ENCODE measurements at regions not wholly inside any gene's neighbourhood (a gene's known extent, or its start where the extent isn't known, plus 50 kb on each side); places are given as distances from the start of the nearest gene placed in this dataset.

- Histone ChIP-seq H3K27ac (ENCODE audit: low read depth in 1 of 2, low read length in 2 of 2) (no peak overlapping the region), H4K20me1 (ENCODE audit: insufficient read depth, low read length) (no peaks in the 10 kb centered on the region), H3K4me3 (replicated peaks in 1 of 3; ENCODE audit: low read depth in 2 of 3, low read length in 3 of 3) (no peak overlapping the region), H3K36me3 (replicated peaks in 1 of 2; ENCODE audit: control insufficient read depth in 1 of 2, insufficient read depth in 2 of 2, low read length in 2 of 2) (no peaks in the 10 kb centered on the region), H3K4me2 (replicated peaks; ENCODE audit: extremely low read depth, low read length, poor library complexity, severe bottlenecking) (no peak overlapping the region), H3K9me3 (replicated peaks in 1 of 2; ENCODE audit: control insufficient read depth in 1 of 2, insufficient read depth in 1 of 2, low read length in 2 of 2) (no peaks in the 10 kb centered on the region), H3K4me1 (ENCODE audit: control insufficient read depth in 1 of 2, insufficient read depth in 2 of 2, low read length in 2 of 2) (no peaks in the 10 kb centered on the region), H3K27me3 (ENCODE audit: control insufficient read depth in 2 of 2, insufficient read depth in 2 of 2, low read length in 2 of 2) (no peaks in the 10 kb centered on the region), H2AFZ (ENCODE audit: insufficient read depth, low read depth, low read length, poor library complexity, severe bottlenecking) (no peak overlapping the region), H3K9ac (ENCODE audit: insufficient read depth, low read length, poor library complexity, severe bottlenecking) (no peak overlapping the region), H3K79me2 (ENCODE audit: insufficient read depth, low read length) (no peaks in the 10 kb centered on the region)
- no peaks in the 10 kb centered on the region for H3K4me1 Mint-ChIP-seq
- no peak overlapping the region for H3K4me3 Mint-ChIP-seq
- no peak overlapping the region for H3K27ac Mint-ChIP-seq
- no peaks in the 10 kb centered on the region for H3K36me3 Mint-ChIP-seq
- intact Hi-C loops (cut with micrococcal nuclease): no loop called here
- TF ChIP-seq CTCF (IDR thresholded peaks at IDR 0.05): no peak
- no peak for DNase-seq
- peaks cover 0 to 2% (median 0%) of the 10 kb centered on the region in 7 donors for H3K9me3 Mint-ChIP-seq
- peaks cover 4 to 13% (median 9%) of the 10 kb centered on the region in 3 donors for H3K27me3 Mint-ChIP-seq (ENCODE audit: low read depth in 3 of 3)
- WGBS (ENCODE audit: insufficient coverage): 97% methylated on average over 17 of the region's 27 CpGs
These were observed 122.6 kb upstream of the GSE1 start for GRCh38 chr16:85490407-85491057.

GRCh38 chr16:85491058-85491771, 121.9 kb upstream of the GSE1 start:
- peak; percentile 80 for TF ChIP-seq CTCF (IDR thresholded peaks at IDR 0.05)
- H3K36me3 ChIP-seq (replicated peaks in 1 of 2; ENCODE audit: control insufficient read depth in 1 of 2, insufficient read depth in 2 of 2, low read length in 2 of 2): no peaks in the 10 kb centered on the region
- Mint-ChIP-seq H3K4me3 (no peak overlapping the region), H3K36me3 (no peaks in the 10 kb centered on the region), H3K27ac (no peak overlapping the region), H3K4me1 (no peaks in the 10 kb centered on the region), H3K27me3 (ENCODE audit: low read depth in 3 of 3) (peaks cover 2 to 13% (median 11%) of the 10 kb centered on the region in 3 donors), H3K9me3 (peaks cover 0 to 2% (median 0%) of the 10 kb centered on the region in 7 donors)
- no peak overlapping the region for H3K4me3 ChIP-seq (replicated peaks in 1 of 3; ENCODE audit: low read depth in 2 of 3, low read length in 3 of 3)
- H3K9ac ChIP-seq (ENCODE audit: insufficient read depth, low read length, poor library complexity, severe bottlenecking): no peak overlapping the region
- H3K27ac ChIP-seq (ENCODE audit: low read depth in 1 of 2, low read length in 2 of 2): no peak overlapping the region
- H3K9me3 ChIP-seq (replicated peaks in 1 of 2; ENCODE audit: control insufficient read depth in 1 of 2, insufficient read depth in 1 of 2, low read length in 2 of 2): no peaks in the 10 kb centered on the region
- DNase-seq: peak; percentile 21 to 36 (median 26)
- no peaks in the 10 kb centered on the region for H4K20me1 ChIP-seq (ENCODE audit: insufficient read depth, low read length)
- no peak overlapping the region for H3K4me2 ChIP-seq (replicated peaks; ENCODE audit: extremely low read depth, low read length, poor library complexity, severe bottlenecking)
- intact Hi-C loops (cut with micrococcal nuclease): no loop called here
- no peaks in the 10 kb centered on the region for H3K27me3 ChIP-seq (ENCODE audit: control insufficient read depth in 2 of 2, insufficient read depth in 2 of 2, low read length in 2 of 2)
- 73% methylated on average over 16 of the region's 17 CpGs for WGBS (ENCODE audit: insufficient coverage)
- no peaks in the 10 kb centered on the region for H3K79me2 ChIP-seq (ENCODE audit: insufficient read depth, low read length)
- H2AFZ ChIP-seq (ENCODE audit: insufficient read depth, low read depth, low read length, poor library complexity, severe bottlenecking): no peak overlapping the region
- no peaks in the 10 kb centered on the region for H3K4me1 ChIP-seq (ENCODE audit: control insufficient read depth in 1 of 2, insufficient read depth in 2 of 2, low read length in 2 of 2)

Data from CD14-positive monocyte (primary cell).